Gastrocnemius medialis (tissue), 4 donors: ENCODE measurements at regions not wholly inside any gene's neighbourhood (a gene's known extent, or its start where the extent isn't known, plus 50 kb on each side); places are given as distances from the start of the nearest gene placed in this dataset.

Source experiments
- POLR2A ChIP-seq, 2 donors: fragments of 450-650 bp; IDR thresholded peaks; one replicate each; pipeline ENCODE4 v1.6.1; 2017; ENCODE audit warnings: antibody characterized with exemption in 2 of 2, mild to moderate bottlenecking in 2 of 2, moderate library complexity in 2 of 2
- TF ChIP-seq, protein P1 (sequence below), 5 experiments: fragments of 450-650 bp in 3 of 5; fragments of 200-600 bp in 2 of 5; sonication (generic) in 2 of 5; IDR thresholded peaks in 4 of 5; conservative IDR thresholded peaks in 1 of 5; 1 replicate in 4 of 5; 2 replicates in 1 of 5; pipeline ENCODE4 v1.5.1; 2016 to 2019; ENCODE audit warnings: antibody characterized with exemption in 5 of 5, mild to moderate bottlenecking in 3 of 5, moderate library complexity in 3 of 5

DNA sequence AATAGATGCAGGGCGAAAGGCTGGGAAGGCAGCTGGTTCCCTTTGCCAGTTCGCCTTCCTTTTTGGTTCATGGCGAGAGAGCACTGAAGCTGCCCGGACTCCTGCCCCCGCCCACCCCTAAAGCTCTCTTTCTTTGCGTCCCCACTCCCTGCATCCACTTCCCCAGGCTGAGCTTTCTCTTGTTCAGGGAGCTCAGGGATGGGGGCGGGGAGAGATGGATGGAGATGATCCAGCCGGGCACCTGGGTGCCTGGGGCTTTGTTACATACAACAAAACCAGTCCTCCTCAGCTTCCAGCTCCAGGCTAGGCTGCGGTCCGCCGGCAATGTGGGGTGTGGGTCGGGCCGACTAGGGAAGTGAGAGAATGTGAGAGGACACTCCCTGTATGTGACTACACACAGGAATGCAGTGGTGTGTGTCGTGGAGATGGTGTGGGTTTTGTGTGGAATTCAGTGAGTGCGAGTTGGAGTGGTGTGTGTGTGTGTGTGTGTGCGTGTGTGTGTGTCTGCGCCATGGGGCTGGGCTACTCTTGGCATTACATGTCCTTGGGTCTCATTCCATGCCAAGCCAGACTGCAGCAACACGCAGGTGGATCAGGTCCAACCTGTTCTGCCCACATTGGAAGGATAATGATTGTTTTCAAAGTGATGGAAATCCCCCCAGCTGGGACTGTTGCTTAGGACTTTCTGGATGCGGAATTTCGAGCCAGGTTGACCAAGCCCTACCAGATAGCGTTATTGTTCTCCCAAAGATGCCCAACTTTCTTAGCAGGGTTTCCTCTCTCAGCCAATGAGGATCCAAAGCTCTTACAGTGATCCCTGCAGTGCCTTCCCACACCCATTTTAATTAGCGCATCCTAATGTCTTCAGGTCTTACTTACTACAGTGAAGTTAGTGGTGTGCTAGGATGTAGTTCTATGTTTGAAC is 149.4 kb upstream of the CHRDL1 start:
- TF ChIP-seq POLR2A (IDR thresholded peaks at IDR 0.05), result no peak
- TF ChIP-seq, protein P1, sequence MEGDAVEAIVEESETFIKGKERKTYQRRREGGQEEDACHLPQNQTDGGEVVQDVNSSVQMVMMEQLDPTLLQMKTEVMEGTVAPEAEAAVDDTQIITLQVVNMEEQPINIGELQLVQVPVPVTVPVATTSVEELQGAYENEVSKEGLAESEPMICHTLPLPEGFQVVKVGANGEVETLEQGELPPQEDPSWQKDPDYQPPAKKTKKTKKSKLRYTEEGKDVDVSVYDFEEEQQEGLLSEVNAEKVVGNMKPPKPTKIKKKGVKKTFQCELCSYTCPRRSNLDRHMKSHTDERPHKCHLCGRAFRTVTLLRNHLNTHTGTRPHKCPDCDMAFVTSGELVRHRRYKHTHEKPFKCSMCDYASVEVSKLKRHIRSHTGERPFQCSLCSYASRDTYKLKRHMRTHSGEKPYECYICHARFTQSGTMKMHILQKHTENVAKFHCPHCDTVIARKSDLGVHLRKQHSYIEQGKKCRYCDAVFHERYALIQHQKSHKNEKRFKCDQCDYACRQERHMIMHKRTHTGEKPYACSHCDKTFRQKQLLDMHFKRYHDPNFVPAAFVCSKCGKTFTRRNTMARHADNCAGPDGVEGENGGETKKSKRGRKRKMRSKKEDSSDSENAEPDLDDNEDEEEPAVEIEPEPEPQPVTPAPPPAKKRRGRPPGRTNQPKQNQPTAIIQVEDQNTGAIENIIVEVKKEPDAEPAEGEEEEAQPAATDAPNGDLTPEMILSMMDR (IDR thresholded peaks at IDR 0.05 in 4 of 5, conservative IDR thresholded peaks at IDR 0.05 in 1 of 5), result no peak
